ENCODE measurements at regions not wholly inside any gene's neighbourhood (a gene's known extent, or its start where the extent isn't known, plus 50 kb on each side); places are given as distances from the start of the nearest gene placed in this dataset.
"Not testable (repeated sequence)": the region's sequence is repeated elsewhere in the genome, so short reads cannot be mapped to it uniquely, and the experiment has no call there.

DNA sequence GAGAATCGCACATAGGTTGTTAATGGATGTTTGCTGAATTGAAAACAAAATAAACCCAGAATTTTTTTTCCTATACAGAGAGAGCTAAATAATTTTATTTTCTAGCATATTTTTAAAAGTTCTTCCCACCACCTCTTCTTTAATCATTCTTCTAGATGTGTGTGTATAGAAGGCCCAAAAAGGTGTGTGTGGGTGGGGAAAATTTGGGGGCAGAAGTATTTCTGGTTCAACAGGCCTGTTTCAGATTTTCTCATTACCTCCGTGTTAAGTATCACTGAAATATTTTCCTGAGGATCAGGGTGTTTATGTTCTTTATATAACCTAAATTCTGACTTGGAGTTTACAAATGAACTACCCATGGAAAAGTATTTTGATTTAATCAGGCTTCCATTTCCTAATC is 144.2 kb upstream of the ZNF804B start:
- ATAC-seq, result no peak
- no peak for DNase-seq (ENCODE audit: low spot score)

- ATAC-seq (no peak), DNase-seq (ENCODE audit: low spot score) (no peak)
Measured at GRCh38 chr7:88614736-88615135, 144.8 kb upstream of the ZNF804B start.

- no peak for DNase-seq (ENCODE audit: low spot score)
- ATAC-seq, result no peak
Measured at GRCh38 chr7:88610942-88611341, 148.6 kb upstream of the ZNF804B start.

DNA sequence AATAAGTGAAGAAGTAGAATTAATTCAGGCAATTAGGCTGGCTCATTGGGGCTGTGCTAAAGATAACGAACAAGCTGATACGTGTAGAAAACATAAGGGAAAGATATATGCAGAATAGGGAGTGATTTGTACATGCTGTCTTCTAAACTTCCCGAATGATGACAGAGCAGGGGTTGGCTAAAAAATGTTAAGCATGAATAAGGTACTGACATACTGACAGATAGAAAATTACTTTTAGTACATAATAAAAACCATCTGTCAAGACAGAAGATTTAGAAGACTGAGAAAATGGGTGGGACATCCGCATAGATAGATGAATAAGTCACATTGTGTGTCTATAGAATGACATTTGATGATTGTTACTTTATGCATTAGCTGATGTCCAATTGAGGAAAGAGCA is 158.8 kb upstream of the ZNF804B start:
- DNase-seq (ENCODE audit: low spot score) (no peak), ATAC-seq (no peak)

GRCh38 chr7:88599528-88599927 is 160.0 kb upstream of the ZNF804B start:
- ATAC-seq (no peak), DNase-seq (ENCODE audit: low spot score) (no peak)

GRCh38 chr7:88597941-88598425 is 161.5 kb upstream of the ZNF804B start:
- no peak for DNase-seq (ENCODE audit: low spot score)
- no peak for ATAC-seq

DNA sequence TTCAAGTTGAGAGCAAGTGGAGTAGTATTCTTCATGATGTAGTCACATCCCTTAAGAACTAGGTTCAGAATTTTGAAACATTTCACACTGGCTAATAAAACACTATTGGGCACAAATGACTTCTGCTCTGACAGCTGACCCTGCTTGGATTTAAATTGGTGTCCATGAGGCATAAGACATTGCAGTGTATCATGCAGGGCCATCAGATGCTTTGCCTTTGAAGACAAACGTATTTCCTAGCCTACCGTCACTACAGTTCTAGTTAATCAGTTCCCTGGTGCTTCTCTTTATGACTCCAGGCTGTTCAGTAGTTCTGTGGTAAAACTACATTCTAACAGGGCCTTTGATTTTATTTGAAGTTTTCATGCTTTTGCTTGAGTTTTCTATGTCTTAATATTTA is 168.5 kb upstream of the ZNF804B start:
- DNase-seq (ENCODE audit: low spot score), result no peak

GRCh38 chr7:88589927-88590326 is 169.6 kb upstream of the ZNF804B start:
- DNase-seq (ENCODE audit: low spot score) (no peak), ATAC-seq (no peak)

More for the DNA sequence above, 168.5 kb upstream of the ZNF804B start:
- ATAC-seq, result no peak

- no peak for DNase-seq (ENCODE audit: low spot score)
- no peak for ATAC-seq
Measured at GRCh38 chr7:88586890-88587289, 172.6 kb upstream of the ZNF804B start.

- DNase-seq (ENCODE audit: low spot score) (no peak), ATAC-seq (no peak)
Measured at GRCh38 chr7:88586219-88586618, 173.3 kb upstream of the ZNF804B start.

DNA sequence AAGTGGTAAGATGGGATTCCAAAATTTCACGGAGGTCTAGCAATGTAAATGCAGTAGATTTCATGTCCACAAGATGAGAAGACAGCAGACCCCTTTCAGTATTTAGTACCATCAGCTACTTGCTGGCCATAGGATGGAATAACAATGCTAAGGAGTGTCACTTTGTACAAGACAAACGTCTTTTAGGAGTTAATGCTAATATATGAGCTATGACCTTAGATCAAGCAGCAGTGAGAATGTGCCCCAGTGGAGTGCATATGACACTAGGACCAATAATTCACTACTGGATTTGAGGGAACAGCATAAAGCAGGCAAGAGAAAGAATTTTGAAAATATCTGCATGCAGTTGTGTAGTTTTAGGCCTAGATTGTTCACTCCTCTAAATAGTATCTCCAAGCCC is 182.8 kb upstream of the ZNF804B start:
- ATAC-seq (no peak), DNase-seq (ENCODE audit: low spot score) (no peak)

GRCh38 chr7:88566162-88566729 is 193.3 kb upstream of the ZNF804B start:
- ATAC-seq (no peak), DNase-seq (ENCODE audit: low spot score) (no peak)

- DNase-seq (ENCODE audit: low spot score), result no peak
- no peak for ATAC-seq
Measured at GRCh38 chr7:88565401-88565800, 194.1 kb upstream of the ZNF804B start.

- not testable (repeated sequence) for DNase-seq (ENCODE audit: low spot score); ATAC-seq
Measured at GRCh38 chr7:88556441-88556840, 203.1 kb upstream of the ZNF804B start.

GRCh38 chr7:88554847-88555246 is 204.7 kb upstream of the ZNF804B start:
- not testable (repeated sequence) for ATAC-seq; DNase-seq (ENCODE audit: low spot score)

- no peak for DNase-seq (ENCODE audit: low spot score)
Measured at GRCh38 chr7:88548399-88548798, 211.1 kb upstream of the ZNF804B start.

DNA sequence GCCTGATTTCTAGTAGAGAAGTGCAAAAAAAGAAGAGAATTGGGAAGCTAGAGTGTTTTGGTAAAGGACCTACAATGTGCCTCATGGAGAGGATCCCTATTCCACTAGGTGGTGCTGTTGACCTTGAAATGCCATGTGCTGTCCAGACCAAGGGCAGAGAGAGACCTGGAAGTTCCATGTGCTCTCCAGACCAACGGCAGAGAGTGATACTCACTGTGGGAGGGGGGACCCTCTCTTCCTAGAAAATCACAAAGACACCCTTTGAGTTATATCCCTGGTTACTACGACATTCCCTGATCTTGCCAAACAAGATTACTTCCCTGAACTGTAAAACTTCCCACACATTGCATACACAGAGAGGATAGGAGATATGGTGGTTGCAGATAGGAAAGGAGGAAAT is 212.7 kb upstream of the ZNF804B start:
- no peak for ATAC-seq
- no peak for DNase-seq (ENCODE audit: low spot score)

More at GRCh38 chr7:88548399-88548798, 211.1 kb upstream of the ZNF804B start:
- ATAC-seq, result no peak

DNA sequence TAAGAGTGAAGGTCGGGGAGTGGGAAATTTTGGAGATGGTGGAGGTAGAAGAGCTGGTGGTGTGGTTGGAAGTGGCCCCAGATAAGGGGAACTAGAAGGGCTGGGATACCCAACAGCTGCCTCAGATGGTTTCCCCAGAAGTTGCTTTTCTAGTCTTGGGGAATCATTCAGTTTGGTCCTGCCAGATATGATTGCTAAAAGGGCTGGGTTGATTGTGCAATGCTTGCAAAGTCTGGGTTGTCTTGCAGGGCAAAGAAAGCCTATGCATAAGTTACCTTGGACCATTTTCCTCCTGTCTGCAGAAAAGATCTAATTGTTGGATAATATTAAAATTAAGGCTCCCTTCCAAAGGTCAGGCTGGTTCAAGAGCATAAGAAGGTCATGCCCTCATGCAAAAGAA is 213.8 kb upstream of the ZNF804B start:
- ATAC-seq (no peak), DNase-seq (ENCODE audit: low spot score) (no peak)

- DNase-seq (ENCODE audit: low spot score), result no peak
Measured at GRCh38 chr7:88540012-88540411, 219.5 kb upstream of the ZNF804B start.

DNA sequence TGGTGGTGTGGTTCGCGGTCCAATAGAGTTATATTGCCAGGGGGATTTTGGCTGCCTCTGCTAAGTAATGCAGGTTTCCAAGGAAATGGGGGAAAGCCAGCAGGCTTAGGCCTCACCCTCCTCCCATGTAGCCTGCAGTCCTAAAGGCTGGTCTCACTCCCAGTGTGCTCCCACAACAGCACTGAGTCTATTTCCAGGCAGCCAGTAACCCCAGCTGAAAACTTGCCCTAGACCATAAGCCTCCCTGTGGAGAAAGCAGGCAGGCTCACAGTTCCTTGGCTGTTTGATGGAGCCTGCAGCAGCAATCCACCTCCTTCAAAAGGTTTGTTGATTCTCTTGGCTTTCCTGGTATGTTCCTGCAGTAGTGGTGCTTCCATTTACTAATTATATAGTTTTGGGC is 220.0 kb upstream of the ZNF804B start:
- DNase-seq (ENCODE audit: low spot score) (no peak), ATAC-seq (no peak)

More at GRCh38 chr7:88540012-88540411, 219.5 kb upstream of the ZNF804B start:
- no peak for ATAC-seq

DNA sequence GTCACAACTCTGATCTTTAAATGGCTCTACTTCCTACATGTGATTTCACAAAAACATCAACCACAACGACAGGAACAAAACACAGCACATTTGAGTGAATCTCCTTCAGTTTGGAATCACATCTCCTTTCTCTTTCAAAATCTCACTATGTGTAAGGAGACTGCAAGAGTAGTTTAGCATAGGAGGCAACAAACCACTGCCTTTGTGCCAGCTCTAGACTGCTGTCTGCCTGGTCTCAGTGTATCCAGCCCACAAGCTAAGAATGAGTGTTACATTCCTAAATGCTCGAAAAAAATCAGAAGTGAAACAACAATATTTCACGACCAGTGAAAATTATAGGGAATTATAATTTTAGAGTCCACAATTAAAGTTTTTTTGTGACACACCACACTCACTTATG is 217.0 kb upstream of the STEAP4 start:
- DNase-seq (ENCODE audit: low spot score) (no peak), ATAC-seq (no peak)

DNA sequence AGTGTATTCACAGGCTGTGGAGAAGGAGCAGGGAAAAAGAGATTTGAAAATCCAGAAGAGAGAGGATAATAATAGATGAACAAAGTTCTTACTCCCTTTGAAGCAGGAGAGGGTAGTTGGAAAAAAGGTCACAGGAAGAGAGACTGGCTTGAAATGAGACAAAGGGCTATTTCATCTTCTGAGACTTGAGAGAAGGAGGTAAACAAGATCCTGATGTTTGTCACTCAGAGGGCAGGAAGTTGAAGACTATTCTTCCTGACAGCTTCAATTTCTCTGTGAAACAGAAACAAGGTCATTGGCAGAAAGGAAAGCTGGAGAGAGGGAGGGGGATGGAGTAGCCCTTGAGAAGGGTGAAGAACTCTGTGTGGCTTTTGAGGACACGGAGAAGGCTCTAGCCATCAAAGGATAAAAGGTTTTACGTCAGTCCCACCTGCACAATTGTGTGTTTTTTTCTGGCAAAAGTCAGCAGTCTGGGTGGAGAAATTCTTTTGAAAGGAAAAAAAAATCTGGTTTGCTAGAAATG is 216.1 kb upstream of the STEAP4 start:
- no peak for DNase-seq (ENCODE audit: low spot score)
- ATAC-seq, result no peak

DNA sequence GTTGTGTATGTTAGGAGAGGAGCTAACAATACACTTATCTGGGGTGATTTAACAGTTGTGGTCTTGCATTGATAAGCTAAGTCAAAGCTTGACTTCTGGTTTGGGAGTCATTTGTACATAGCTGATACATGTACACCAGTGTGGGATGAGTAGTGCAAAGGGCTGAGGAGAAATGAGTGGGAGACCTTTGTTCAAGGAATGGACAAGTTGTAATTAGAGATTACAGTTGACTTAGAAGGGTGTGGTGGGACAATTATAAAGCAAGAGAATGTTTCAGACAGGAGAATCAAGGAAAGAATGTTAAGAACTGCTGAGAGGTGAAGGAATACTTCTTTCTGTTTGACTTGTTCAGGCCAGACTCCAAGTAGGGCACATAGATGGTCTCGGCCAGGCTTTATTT is 209.7 kb upstream of the STEAP4 start:
- ATAC-seq (no peak), DNase-seq (ENCODE audit: low spot score) (no peak)
